ENCODE measurements at regions not wholly inside any gene's neighbourhood (a gene's known extent, or its start where the extent isn't known, plus 50 kb on each side); places are given as distances from the start of the nearest gene placed in this dataset.

DNA sequence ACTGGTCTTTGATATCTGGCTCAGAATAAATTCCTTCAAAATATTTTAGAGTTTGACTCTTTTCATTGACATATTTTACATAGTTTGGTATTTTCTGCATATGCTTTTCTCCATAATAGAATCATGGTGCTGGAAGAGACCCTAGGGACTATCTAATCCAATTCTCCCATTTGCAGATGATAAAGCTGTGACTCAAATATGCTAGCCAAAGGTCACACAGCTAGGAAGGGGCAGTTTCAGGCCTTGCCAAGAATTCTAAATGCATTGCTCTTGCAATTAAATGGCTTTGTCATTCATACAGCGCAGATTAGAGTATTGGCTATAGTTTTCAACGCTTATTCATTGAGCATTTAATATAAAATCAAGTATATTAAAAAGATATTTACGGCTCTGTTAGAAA is 374.1 kb upstream of the RASGEF1B start:
- TF ChIP-seq, protein P1, sequence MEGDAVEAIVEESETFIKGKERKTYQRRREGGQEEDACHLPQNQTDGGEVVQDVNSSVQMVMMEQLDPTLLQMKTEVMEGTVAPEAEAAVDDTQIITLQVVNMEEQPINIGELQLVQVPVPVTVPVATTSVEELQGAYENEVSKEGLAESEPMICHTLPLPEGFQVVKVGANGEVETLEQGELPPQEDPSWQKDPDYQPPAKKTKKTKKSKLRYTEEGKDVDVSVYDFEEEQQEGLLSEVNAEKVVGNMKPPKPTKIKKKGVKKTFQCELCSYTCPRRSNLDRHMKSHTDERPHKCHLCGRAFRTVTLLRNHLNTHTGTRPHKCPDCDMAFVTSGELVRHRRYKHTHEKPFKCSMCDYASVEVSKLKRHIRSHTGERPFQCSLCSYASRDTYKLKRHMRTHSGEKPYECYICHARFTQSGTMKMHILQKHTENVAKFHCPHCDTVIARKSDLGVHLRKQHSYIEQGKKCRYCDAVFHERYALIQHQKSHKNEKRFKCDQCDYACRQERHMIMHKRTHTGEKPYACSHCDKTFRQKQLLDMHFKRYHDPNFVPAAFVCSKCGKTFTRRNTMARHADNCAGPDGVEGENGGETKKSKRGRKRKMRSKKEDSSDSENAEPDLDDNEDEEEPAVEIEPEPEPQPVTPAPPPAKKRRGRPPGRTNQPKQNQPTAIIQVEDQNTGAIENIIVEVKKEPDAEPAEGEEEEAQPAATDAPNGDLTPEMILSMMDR (IDR thresholded peaks at IDR 0.05): no peak
- no peak for TF ChIP-seq EZH2 (IDR thresholded peaks at IDR 0.05; ENCODE audit: borderline replicate concordance, insufficient read depth, low read depth, low read length, poor library complexity, severe bottlenecking)
